CD4-positive, alpha-beta T cell treated with Interleukin-6 for 4 hours (primary cell): ENCODE measurements at regions not wholly inside any gene's neighbourhood (a gene's known extent, or its start where the extent isn't known, plus 50 kb on each side); places are given as distances from the start of the nearest gene placed in this dataset.

Source experiments
- DNase-seq: peaks from one replicate; pipeline ENCODE4 v3.0.0-alpha.2; 2020; ENCODE audit warnings: mixed read lengths

- DNase-seq, result no peak
These were observed 278.4 kb upstream of the ZC3H12C start for GRCh38 chr11:109814824-109815223.

GRCh38 chr11:109815500-109816150 is 277.6 kb upstream of the ZC3H12C start:
- DNase-seq, result no peak

GRCh38 chr11:109818290-109818689 is 274.9 kb upstream of the ZC3H12C start:
- DNase-seq, result no peak

GRCh38 chr11:109819410-109819809 is 273.8 kb upstream of the ZC3H12C start:
- no peak for DNase-seq

GRCh38 chr11:109821511-109821910 is 271.7 kb upstream of the ZC3H12C start:
- no peak for DNase-seq

- no peak for DNase-seq
These were observed 270.6 kb upstream of the ZC3H12C start for GRCh38 chr11:109822436-109823102.

GRCh38 chr11:109828387-109828786 is 264.8 kb upstream of the ZC3H12C start:
- no peak for DNase-seq

GRCh38 chr11:109838026-109838425 is 255.2 kb upstream of the ZC3H12C start:
- DNase-seq, result no peak

GRCh38 chr11:109845437-109845836 is 247.8 kb upstream of the ZC3H12C start:
- DNase-seq, result no peak

- DNase-seq, result no peak
These were observed 245.6 kb upstream of the ZC3H12C start for GRCh38 chr11:109847621-109848020.

- DNase-seq, result no peak
These were observed 244.1 kb upstream of the ZC3H12C start for GRCh38 chr11:109849051-109849450.

- DNase-seq, result no peak
These were observed 243.2 kb upstream of the ZC3H12C start for GRCh38 chr11:109849946-109850345.

- DNase-seq, result no peak
These were observed 241.3 kb upstream of the ZC3H12C start for GRCh38 chr11:109851780-109852390.

- no peak for DNase-seq
These were observed 239.9 kb upstream of the ZC3H12C start for GRCh38 chr11:109853156-109853776.

- no peak for DNase-seq
These were observed 238.5 kb upstream of the ZC3H12C start for GRCh38 chr11:109854731-109855130.

GRCh38 chr11:109856928-109857327 is 236.3 kb upstream of the ZC3H12C start:
- no peak for DNase-seq

GRCh38 chr11:109857637-109858036 is 235.6 kb upstream of the ZC3H12C start:
- no peak for DNase-seq

GRCh38 chr11:109858152-109858551 is 235.0 kb upstream of the ZC3H12C start:
- no peak for DNase-seq

GRCh38 chr11:109859045-109859724 is 234.0 kb upstream of the ZC3H12C start:
- DNase-seq, result no peak

- DNase-seq, result no peak
These were observed 230.4 kb upstream of the ZC3H12C start for GRCh38 chr11:109862835-109863234.

- DNase-seq, result no peak
These were observed 229.0 kb upstream of the ZC3H12C start for GRCh38 chr11:109864151-109864661.

GRCh38 chr11:109864834-109865547 is 228.2 kb upstream of the ZC3H12C start:
- DNase-seq, result no peak
